NCI-H226 (cell line): ENCODE measurements at regions not wholly inside any gene's neighbourhood (a gene's known extent, or its start where the extent isn't known, plus 50 kb on each side); places are given as distances from the start of the nearest gene placed in this dataset.
"Not testable (repeated sequence)": the region's sequence is repeated elsewhere in the genome, so short reads cannot be mapped to it uniquely, and the experiment has no call there.

Source experiments
- DNase-seq: peaks from one replicate; pipeline ENCODE4 v3.0.0-alpha.2; 2015

DNA sequence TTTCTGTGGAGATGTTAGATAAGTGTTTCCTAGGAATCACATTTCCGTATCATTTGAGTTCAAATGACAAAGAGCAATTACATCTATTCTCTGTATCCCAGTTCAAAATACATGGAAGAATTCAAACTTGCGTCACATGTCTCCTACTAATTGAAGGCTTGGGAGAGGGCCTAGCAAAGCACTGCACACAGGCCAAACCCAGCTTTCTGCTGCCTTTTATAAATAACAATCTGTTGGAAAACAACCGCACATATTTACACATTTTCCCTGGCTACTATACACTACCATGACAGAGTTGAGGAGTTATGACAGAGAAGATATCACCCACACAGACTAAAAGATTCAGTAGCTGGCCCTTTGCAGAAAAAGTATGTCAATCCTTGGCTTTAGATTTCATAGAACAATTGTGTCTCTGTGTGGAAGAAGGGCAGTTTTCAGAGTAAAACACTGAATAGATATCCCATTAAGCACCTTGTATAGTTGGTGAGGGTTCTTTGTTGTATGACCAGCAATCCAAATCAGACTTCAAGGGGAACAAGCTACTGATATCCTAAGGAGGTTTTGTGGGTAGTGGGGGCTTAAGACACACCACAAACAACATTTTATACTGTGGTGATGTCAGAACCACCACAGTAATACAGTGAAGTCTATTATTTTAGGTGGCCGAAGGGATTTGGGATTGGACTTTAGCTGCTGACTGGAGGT, 861.3 kb downstream of the CCDC85A start:
- no peak for DNase-seq

- no peak for DNase-seq
Observed at GRCh38 chr2:57049273-57049672, 865.5 kb downstream of the CCDC85A start.

DNA sequence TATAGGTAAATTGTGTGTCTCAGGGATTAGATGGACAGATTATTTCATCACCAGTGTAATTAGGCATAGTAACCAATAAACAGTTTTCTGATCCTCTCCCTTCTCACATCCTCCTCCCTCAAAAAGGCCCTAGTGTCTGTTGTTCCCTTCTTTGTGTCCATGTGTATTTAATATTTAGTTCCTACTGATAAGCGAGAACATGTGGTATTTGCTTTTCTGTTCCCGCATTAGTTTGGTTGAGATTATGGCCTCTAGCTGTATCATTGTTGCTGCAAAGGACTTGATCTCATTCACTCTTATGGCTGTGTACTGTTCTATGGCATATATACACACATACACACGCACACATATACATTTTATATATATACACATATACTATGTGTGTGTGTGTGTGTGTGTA, 866.2 kb downstream of the CCDC85A start:
- no peak for DNase-seq

- not testable (repeated sequence) for DNase-seq
Observed at GRCh38 chr2:57066301-57066700, 882.5 kb downstream of the CCDC85A start.

- DNase-seq: peak; percentile 38
Observed at GRCh38 chr2:57075226-57075625, 891.4 kb downstream of the CCDC85A start.

DNA sequence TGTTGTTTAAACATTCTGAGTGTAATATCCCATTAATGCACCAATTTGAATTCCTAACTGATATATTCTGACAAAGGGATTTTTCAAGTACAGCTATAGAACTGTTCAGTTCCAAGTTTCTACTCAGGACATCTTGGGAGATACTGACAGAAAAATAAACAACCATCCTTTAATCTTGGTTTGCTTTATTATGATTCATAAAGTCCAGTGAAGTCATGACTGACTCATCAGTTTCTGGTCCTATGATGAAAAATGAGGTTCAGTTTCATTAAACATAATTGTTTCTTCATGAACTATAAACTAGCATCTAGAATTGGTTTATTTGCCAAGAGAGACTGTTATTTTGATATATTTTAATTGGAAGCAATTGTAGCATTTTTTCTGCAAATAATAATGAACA, 896.2 kb downstream of the CCDC85A start:
- DNase-seq: peak; percentile 59

- no peak for DNase-seq
Observed at GRCh38 chr2:57084697-57085281, 901.0 kb downstream of the CCDC85A start.

GRCh38 chr2:57093020-57093419, 909.2 kb downstream of the CCDC85A start:
- no peak for DNase-seq

GRCh38 chr2:57097855-57098254, 914.1 kb downstream of the CCDC85A start:
- DNase-seq: no peak

- DNase-seq: no peak
Observed at GRCh38 chr2:57100436-57100835, 916.6 kb downstream of the CCDC85A start.

DNA sequence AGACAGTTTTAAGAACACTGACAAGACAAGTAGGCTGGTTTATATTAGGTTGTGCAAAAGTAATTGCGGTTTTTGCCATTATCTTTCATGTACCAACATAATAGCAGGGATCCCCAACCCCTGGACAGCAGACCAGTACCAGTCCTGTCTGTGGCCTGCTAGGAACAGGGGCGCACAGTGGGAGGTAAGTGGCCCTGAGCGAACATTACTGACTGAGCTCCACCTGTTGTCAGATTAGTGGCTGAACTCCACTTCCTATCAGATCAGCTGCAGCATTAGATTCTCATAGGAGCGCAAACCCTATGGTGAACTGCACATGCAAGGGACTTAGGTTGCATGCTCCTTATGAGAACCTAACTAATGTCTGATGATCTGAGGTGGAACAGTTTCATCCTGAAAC, 921.9 kb downstream of the CCDC85A start:
- no peak for DNase-seq

- no peak for DNase-seq
Observed at GRCh38 chr2:57107353-57107752, 923.6 kb downstream of the CCDC85A start.

DNA sequence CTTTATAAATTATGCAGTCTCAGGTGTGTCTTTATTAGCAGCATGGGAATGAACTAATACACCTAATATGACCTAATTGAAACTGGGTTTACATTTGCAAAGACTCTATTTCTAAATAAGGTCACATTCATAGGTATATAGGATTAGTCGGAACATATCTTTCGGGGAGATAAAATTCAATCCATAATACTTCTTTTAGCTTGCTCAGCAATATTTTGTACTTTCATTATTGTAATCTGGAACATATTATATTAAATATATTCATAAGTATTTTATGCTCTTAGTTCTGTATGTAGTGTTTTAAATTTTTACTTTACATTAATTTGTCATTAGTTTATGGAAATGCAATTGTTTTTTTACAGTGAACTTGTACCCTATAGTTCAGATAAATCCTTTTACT, 927.7 kb downstream of the CCDC85A start:
- no peak for DNase-seq

GRCh38 chr2:57119141-57119540, 927.5 kb upstream of the VRK2 start:
- DNase-seq: no peak

- DNase-seq: no peak
Observed at GRCh38 chr2:57126410-57126809, 920.2 kb upstream of the VRK2 start.

GRCh38 chr2:57139179-57139578, 907.4 kb upstream of the VRK2 start:
- no peak for DNase-seq

GRCh38 chr2:57141269-57141668, 905.3 kb upstream of the VRK2 start:
- no peak for DNase-seq

- DNase-seq: peak; percentile 12
Observed at GRCh38 chr2:57146951-57147350, 899.7 kb upstream of the VRK2 start.

- no peak for DNase-seq
Observed at GRCh38 chr2:57156231-57156924, 890.2 kb upstream of the VRK2 start.

DNA sequence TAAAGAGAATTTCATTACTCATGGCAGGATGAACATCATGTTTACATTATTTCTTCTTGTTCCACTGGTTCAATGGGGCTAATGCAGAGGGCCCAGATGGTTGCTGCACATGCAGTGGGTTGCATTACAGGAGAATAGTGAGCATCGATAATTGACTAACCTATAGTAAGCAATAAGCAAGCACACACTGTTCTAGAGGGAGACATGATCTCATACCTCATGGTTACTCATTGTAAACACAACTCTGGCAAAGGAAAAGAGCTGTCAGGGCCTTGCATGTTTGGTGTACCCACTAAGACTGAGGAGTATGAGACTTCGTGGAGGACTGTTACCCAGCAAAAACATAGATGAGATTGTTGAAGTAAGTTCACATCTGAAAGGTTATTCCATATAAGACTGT, 885.6 kb upstream of the VRK2 start:
- DNase-seq: no peak

GRCh38 chr2:57177176-57177575, 869.4 kb upstream of the VRK2 start:
- no peak for DNase-seq

DNA sequence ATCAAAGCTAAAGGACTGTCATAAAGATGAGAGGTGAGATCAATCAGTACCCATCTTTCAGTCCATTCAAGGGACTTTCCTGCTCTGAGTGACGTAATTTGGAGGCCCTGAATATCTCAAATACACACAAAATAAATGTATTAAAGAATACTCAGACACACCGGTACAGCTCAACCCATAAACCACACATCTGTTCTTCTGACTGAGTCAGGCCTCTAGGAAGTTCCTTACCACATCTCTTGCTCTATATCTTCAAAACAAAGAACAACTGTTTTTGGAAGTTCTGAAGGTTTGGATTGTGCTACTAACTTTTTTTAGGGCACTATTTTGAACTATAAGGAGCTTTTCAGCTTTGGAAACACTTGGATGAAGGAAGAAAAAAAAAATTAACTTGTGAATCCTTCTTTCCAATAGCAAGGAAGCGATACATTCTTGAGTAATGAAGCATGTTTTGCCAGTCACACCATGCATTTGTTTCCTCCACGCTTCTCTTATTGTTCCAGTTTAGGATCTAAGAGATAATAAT, 866.5 kb upstream of the VRK2 start:
- DNase-seq: peak; percentile 21

GRCh38 chr2:57180678-57181077, 865.9 kb upstream of the VRK2 start:
- no peak for DNase-seq
